ENCODE measurements at regions not wholly inside any gene's neighbourhood (a gene's known extent, or its start where the extent isn't known, plus 50 kb on each side); places are given as distances from the start of the nearest gene placed in this dataset.
"Not testable (repeated sequence)": the region's sequence is repeated elsewhere in the genome, so short reads cannot be mapped to it uniquely, and the experiment has no call there.

GRCh38 chr10:21165489-21165888 is 268.4 kb upstream of the NEBL start:
- DNase-seq = no peak

DNA sequence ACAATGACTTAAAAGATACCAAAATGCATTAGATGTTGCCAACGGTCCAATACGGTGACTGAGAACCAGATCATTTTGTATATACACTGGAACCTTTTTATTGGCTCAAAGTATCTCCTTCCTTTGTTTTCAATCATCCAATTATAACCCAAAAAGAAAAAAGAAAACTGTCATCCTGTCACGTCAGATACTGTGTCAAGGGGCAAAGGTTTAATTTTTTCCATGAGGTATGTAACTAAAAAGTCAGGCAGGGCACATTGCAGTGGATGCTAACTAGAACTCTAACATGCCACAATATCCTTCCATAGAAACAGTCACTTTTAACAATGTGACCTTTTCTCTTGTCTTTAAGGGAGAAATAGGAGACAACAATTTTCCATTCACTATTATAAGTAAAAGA is 267.6 kb upstream of the NEBL start:
- no peak for DNase-seq

DNA sequence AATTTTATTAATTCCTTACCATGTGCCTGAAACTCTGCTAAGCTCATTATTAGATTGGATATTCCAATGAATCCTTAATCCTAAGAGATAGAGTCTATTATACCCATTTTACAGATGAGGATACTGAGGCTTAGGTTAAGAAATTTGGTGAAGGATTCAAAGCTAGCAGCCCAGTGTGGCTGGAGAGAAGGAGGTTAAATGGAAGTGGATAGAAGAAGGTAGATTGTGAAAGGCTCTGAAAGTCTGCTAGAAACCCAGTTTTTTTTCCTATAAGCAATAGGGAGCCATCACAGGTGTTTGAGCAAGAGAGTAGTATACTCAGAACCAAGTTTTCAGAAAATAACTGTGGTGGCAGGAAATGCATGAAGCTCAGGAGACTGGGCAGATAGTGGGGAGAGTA is 265.8 kb upstream of the NEBL start:
- DNase-seq = no peak

- DNase-seq = no peak
Observed at GRCh38 chr10:21161647-21162046, 264.5 kb upstream of the NEBL start.

DNA sequence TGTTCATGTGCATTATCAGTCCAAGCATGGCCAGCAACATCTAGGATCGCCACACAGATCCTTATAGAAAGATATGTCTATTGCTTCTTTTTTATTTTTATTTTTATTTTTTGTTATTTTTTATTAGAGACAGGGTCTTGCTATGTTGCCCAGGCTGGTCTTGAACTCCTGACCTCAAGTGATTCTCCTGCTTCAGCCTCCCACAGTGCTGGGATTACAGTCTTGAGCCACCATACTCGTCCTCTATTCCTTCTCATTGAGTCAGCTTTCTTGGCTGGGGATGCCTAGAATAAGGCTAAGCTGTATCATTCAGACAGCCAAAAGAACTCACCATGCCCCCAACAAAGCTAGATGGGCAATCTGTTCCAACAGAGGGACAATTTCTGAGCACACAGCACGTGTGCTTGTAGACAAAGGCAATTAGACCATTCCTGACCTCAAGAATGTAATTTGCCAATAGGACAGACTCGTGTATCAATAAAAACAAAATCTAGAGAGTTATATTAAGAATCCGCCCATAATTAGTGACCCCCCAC is 264.0 kb upstream of the NEBL start:
- DNase-seq = no peak

DNA sequence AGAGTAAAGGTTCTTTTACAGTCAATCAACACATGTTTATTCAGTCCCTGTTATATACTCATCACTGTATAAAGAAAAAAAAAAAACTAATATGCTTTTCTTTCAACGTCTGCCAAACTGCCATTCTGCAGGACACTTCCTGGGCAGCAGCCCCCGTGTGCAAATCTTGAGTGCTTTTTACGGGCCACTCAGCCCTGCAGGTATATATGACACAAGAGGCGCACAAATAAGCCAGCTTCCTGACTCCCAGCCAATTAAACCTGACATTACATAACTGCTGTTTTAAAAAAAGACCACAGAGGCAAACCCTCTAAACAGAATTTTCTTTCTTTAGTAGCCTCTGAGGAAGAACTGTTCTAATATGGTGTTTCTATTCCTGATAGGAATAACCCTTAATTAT is 263.0 kb upstream of the NEBL start:
- no peak for DNase-seq

GRCh38 chr10:21159669-21160068 is 262.6 kb upstream of the NEBL start:
- DNase-seq = no peak

GRCh38 chr10:21158301-21158700 is 261.2 kb upstream of the NEBL start:
- DNase-seq = no peak

GRCh38 chr10:21157664-21158063 is 260.6 kb upstream of the NEBL start:
- DNase-seq = no peak

DNA sequence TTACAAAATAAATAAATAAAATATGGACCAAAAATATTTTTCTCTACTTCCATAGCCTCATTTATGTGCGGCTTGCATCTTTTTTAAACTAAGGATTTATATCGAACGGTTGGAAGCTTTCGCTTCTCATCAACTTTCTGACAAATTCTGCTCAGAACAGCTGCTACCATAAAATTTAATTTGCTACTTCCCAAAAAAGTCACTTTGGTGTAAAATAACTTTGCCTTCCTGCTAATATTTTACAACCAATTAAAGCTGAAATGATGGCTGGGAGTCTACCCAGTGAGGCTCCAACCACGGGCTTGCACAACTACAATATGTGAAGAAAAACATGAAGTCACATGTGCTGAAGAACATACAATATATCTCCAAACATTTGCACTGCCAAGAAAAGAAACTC is 253.1 kb upstream of the NEBL start:
- no peak for DNase-seq

GRCh38 chr10:21146436-21146789 is 249.3 kb upstream of the NEBL start:
- no peak for DNase-seq

GRCh38 chr10:21145751-21146435 is 248.8 kb upstream of the NEBL start:
- DNase-seq = no peak

- no peak for DNase-seq
Observed at GRCh38 chr10:21144047-21144446, 246.9 kb upstream of the NEBL start.

- no peak for DNase-seq
Observed at GRCh38 chr10:21141946-21142492, 244.9 kb upstream of the NEBL start.

DNA sequence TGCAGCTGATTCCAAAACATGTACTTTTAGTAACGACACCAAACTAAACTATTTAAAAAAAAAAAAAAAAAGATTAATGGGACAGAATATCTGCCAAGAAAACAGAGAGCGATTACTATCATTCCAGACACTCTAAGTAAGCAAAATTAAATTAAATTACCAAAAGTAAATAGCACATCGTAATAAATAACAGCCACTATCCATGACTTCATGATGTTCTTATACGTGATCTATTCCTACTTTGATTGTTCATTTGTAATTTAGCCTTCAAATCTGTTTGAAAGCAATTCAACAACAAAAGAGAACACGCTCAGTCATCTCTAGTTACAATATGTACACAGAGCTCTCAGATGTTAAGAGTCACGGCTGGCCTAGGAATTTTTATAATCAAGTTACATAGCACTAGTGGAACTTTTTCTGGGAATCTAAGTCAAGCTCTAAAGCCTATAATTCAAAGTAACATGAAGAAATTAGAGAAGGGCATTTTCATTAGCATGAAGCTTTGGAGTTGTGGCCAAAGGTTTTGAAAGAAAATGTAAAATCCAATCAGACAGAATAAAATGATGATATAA is 241.7 kb upstream of the NEBL start:
- no peak for DNase-seq

DNA sequence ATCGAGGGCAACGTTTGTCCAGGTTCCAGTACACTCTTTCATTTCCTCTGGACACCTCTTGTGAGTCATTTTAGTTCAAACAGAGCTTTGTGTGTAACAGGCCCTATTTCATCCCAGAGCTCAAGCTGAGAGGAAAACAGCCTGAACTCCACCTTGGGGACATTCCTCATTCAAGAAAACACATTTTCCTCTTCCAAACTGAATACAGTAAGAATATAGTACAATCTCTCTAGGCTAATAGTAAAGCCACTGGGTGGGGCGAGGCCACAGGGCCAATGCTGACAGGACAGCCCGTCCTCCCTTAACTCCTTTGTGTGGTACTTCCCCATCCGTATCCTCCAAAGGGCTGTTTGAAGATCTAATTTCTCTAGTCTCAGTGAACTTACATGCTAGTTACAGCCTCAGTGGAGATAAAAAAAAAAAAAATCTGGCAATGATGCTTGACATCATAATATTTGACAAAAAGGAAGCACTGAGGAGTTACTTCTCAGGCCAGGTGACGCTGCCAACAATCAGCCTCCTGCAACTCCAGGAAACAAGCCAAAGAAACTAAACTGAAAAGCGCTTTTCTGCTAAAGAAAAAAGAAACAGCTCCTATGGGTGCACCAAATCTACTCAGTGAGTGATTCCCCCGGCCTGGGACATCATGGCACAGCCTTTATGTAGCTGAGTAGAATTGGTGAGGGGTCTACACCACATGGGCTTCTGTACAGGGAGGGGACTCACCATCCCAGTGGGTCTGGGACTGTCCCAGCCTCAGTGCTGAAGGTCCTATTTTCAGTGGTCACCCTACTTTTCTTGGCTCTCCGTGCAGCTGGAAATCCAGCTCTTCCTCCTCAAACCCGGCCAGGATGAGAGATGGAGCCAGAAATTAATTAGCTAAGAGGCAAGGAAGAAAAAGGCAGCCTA is 238.2 kb upstream of the NEBL start:
- no peak for DNase-seq

DNA sequence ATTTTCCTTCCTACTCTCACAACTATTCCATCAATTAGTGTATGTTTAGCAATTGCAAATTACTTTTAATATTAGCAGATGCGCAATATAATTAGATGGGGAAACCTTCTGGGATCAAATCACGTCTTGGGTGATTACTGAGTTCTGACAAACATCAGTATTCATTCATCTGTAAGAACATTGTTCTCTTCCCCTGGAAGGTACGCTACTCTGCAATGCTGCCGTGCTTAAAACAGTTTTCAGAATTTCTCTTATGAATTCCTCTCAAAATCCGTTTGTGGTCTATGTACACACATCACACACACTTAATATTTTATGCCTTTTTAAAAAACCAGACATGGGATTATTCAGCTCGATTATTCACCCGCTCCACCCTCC is 237.5 kb upstream of the NEBL start:
- no peak for DNase-seq

DNA sequence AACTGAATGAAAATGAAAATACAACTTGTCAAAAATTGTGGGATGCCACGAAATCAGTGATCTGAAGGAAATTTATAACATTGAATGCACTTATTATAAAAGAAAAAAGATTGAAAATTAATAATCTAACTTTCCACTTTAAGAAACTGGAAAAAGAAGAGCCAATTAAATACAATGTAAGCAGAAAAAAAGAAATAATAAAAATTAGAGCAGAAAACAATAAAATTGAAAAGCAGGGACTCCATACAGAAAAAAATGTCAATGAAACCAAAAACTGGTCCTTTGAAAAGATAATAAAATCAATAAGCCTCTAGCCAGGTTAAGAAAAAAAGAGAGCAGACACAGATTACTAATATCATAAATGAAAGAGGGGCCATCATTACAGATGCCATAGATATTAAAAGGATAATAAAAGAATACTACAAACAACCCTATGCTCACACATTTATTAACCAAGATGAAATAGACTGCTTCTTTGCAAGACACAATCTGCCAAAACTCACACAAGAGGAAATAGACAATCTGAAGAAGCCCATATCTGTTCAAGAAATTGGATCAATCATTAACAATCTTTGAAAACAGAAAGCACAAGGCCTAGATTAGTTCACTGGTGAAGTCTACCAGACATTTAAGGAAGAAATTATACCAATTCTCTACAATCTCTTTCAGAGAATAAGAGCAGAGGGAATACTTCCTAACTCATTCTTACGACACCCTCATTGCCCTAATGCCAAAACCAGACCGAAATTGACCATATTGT is 233.8 kb upstream of the NEBL start:
- DNase-seq = no peak

DNA sequence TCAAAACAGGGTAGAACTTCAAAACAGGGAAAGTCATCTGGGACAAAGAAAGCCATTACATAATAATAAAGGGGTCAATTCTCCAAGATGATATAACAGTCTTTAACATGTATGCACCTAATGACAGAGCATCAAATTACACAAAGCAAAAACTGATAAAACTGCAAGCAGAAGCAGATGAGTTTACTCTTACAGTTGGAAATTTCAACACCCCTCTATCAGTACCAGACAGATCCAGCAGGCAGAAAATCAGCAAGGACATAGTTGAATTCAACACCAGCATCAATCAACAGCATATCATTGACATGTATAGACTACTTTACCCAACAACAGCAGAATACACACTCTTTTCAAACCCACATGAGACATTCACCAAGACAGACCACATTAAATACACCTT is 233.0 kb upstream of the NEBL start:
- DNase-seq = no peak

DNA sequence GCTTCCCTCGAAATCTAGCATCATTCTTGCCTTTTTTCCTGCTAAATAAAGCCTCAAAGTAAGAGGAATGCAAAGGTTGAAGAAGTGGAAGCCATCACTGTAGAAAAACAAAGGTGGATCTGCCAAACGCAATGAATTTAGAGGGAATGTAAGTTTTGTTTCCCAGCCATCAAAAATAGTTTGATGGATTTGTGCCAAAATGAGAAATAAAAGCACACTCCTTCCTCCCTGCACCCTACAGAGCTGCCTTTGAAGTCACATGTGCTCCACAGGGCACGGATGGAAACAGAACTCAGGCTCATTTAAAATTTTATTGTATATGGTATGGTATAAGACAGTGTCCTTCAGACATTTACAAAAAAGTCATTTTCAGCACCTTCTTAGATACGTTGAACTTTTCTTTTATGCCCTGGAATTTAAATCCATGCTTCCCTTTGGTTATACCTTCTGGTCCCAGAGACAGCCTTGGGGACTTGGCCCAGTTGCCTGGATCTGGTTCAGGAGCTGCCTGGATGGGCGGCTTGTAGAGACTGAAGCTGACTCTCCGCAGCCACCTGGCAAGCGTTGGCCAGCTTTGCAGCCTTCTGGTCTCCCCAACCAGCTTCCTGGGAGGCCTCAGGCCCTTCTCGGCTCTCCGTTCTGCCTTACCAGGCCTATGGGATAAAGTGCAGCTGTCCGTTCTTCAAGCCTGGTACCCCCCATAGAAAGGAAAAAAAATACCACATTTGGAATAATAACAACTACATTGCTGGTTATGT is 228.5 kb upstream of the NEBL start:
- DNase-seq = no peak

GRCh38 chr10:21122907-21123306 is 225.8 kb upstream of the NEBL start:
- no peak for DNase-seq

DNA sequence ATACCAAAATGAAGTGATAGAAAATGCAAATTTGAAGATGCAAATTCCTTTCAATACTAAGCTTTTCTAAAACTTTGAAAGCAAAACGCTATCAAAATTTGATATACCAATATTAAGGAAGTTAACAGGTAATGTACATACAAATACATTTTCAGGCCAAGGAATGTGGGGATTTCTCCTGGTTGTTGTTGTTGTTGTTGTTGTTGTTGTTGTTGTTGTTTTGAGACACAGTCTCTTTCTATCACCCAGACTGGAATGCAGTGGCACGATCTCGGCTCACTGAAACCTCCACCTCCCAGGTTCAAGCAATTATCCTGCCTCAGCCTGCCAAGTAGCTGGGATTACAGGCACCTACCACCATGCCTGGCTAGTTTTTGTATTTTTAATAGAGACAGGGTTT is 224.7 kb upstream of the NEBL start:
- DNase-seq = not testable (repeated sequence)
